Hepatocyte (in vitro differentiated cells): ENCODE measurements at regions not wholly inside any gene's neighbourhood (a gene's known extent, or its start where the extent isn't known, plus 50 kb on each side); places are given as distances from the start of the nearest gene placed in this dataset.

ENCODE experiments used
- CTCF ChIP-seq: fragments of 200-600 bp; sonication (generic); IDR thresholded peaks from 2 replicates; pipeline ENCODE4 v1.5.1; 2016; ENCODE audit warnings: antibody characterized with exemption, mild to moderate bottlenecking; ENCODE audit not compliant: poor library complexity
- EZH2 ChIP-seq: fragments of 200-600 bp; sonication (generic); IDR thresholded peaks from 2 replicates; pipeline ENCODE4 v1.6.1; 2016; ENCODE audit warnings: antibody characterized with exemption, mild to moderate bottlenecking, borderline replicate concordance
- EZH2phosphoT487 ChIP-seq: fragments of 200-600 bp; sonication (generic); IDR thresholded peaks from one replicate; pipeline ENCODE4 v1.6.1; 2018; ENCODE audit warnings: antibody characterized with exemption, mild to moderate bottlenecking, low read depth, moderate library complexity; ENCODE audit not compliant: unreplicated experiment, severe bottlenecking

DNA sequence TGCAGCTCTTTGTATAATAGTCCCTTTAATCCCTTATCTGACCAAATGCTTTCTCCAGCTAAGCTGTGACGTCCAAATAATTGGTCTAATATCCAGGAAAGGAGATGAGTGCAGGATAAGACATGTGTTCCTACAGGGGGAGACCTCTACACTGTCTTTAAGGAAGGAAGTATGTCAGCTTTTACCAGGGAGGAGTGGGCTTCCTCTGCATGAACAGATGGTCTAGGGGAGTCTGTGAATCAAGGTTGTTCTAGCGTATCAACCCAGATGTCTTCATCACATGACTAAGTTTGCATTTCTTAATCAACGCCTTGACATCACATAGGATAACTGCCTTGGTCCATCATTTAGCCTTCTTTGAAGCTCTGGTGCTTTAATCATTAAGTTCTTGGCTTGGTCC is 528.2 kb downstream of the MRPL39 start:
- TF ChIP-seq CTCF = no peak
- no peak for TF ChIP-seq EZH2
- no peak for TF ChIP-seq EZH2phosphoT487
